ENCODE measurements at regions not wholly inside any gene's neighbourhood (a gene's known extent, or its start where the extent isn't known, plus 50 kb on each side); places are given as distances from the start of the nearest gene placed in this dataset.
"Not testable (repeated sequence)": the region's sequence is repeated elsewhere in the genome, so short reads cannot be mapped to it uniquely, and the experiment has no call there.

DNA sequence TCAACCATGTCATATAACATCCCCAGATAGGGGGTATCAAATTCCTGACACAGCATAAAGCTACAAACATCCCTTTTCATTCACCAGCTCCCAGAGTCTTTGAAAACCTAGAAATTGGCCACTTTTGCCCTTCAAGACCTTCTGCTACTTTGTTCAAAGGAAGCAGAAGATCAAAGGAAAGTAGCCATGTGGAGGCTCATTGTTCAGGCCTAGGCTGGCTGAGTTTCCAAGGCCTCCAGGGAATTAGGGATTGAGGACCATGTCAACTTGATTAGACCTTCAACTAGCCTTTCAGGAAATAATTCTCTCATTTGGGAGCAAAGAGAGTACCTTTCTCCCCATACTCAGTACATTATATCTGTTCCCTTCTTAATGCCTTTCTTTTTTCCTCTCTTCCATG, 66.8 kb upstream of the ATXN3L start:
- no peak for DNase-seq (ENCODE audit: low read depth, low spot score)

DNA sequence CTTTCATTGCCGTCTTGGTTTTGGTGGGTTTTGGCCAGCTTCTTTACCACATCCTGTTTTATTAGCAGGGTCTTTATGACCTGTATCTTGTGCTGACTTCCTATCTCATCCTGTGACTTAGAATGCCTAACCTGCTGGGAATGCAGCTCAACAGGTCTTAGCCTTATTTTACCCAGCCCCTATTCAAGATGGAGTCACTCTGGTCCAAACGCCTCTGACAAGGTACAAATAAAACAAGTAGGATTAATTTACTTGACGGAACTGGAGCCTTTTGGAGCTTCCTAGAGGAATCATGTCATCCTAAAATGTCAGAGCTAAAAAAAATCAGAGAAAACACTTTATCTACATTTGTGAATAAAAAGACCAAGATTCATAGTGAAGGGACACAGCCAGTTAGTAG, 66.2 kb upstream of the ATXN3L start:
- DNase-seq (ENCODE audit: low read depth, low spot score), result no peak

DNA sequence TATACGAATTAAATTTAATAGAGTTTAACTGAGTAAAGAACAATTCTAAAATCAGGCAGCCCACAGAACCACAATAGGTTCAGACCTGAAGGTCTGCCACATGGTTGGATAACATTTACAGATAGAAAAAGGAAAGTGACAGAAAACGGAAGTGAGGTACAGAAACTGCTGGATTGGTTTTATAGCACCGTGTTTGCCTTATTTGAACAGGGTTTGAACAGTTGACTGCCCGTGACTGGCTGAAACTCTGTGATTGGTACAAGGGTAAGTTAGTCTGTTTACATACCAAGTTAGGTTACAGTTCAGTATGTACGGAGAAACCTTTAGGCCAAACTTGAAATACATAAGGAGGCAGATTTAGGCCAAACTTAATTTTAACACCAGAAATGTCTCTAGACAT, 64.1 kb upstream of the ATXN3L start:
- DNase-seq (ENCODE audit: low read depth, low spot score), result no peak

DNA sequence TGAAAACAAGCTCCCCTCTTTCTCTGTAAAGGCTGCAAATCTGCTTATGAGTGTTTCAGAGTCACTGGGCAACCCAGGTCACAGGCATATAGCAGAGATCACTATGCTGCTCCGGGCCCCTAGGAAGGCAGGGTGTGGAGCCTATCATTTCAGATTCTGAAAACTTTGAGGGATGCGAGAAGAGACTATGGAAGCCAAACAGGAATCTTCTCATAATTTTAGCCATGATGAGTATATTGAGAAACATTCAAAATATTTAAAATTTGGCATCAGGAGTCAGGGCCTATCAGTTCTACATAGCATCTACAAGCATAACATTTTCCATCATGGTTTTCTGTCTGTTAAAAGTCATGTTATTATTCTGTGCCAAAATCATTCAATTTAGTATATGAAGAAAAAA, 61.7 kb upstream of the ATXN3L start:
- DNase-seq (ENCODE audit: low read depth, low spot score), result no peak

DNA sequence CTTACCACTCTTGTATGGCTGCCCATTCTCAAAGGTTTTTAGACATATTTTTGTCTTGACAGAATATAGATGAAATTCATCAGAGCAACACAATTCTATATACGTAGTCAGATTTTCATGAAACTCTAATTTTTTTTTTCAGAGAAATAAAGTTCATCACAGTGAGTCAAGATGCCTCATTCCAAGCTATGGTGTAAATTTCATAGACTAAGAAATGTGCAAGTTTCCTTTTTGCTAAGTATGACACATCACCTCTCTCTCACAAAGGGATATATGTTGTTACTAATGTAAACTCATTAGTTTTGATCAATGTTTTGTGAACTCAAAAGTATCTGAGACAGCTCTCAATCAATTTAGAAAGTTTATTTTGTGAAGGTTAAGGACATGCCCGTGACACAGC, 60.4 kb upstream of the ATXN3L start:
- no peak for DNase-seq (ENCODE audit: low read depth, low spot score)

DNA sequence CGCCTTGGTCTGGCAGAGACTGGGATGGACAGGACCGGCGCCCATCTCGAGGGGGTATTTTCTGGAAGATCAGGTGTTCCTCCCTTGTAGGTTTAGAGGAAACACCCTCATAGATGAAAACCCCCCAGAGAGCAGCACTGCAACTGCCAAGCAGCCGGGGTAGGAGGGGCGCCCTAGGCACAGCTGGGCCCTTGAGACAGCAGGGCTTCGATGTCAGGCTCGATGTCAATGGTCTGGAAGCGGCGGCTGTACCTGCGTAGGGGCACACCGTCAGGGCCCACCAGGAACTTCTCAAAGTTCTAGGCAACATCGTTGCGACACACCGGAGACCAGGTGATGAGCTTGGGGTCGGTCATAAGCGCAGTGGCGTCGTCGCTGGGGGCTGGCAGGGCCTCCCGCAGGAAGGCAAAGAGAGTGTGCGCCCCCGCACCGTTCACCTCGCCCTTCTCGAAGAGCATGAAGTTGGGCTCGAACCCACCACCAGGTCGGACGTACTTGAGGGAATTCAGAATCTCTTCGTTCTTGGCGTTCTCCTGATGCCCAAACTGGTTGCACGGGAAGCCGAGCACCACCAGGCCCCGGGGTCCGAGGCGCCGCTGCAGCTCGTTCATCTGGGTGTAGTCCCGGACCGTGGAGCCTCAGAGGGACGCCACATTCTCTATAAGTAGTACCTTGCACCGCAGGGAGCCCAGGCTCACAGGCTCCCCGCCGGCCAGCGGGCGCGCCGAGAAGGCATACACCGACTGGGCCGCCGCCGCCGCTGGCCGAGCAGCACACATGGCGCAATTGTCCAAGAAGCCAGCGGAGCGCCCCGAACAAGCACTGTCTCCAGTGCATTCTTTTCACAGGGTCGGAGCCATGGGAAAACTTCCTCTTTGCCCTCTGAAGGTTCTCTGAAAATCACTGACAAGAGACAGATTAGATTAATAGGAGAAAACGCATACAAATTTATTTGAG, 59.0 kb upstream of the ATXN3L start:
- DNase-seq (ENCODE audit: low read depth, low spot score), result not testable (repeated sequence)

DNA sequence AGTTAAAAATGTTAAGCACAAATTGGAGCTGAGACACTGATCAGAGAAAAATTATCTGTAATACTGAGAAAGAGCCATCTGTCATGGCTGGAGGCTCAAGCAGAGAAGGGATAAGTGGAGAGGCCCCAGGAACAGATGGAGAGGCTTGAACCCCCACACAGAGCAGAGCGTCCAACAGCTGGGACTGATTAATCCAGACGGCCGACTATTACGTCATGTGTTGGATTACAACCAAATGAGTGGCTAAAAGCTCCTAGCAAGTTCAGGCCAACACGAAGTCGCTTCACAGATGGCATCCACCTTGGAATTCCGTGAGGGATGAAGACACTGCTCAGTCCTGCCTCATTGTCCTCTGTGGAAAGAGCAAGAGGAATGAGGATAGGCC, 57.7 kb upstream of the ATXN3L start:
- no peak for DNase-seq (ENCODE audit: low read depth, low spot score)

DNA sequence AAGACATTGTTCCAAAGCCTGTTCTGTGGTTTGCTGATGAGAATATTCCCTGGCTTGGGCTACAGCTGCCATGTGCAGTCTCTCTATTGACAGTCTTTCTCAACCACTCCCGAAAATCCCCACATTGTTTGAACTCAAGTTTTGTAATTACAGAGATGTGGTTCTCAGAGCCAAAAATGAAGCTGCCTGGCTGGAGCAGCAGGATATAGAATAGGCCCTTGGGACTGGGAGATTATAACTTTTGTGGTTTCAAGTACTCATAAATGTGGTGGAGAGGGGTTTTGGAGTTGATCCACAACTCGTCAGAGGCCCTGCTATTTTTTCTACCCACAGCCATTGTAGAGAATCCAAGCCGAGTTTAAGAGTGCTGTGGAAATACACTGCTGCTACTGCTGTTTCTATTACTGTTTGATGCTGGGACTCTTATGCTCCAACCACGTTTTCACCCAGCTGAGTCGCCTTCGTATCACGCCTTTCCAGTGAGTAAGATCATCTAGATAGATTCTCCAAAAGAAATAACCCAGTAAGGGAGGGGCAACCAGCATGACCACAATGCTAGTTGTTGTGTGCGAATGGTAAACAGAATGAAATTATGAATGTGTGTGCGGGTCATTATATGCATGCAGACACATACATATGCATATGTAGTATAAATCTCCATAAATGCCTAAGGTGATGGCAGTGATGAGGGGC, 57.1 kb upstream of the ATXN3L start:
- DNase-seq (ENCODE audit: low read depth, low spot score), result peak; percentile 63

DNA sequence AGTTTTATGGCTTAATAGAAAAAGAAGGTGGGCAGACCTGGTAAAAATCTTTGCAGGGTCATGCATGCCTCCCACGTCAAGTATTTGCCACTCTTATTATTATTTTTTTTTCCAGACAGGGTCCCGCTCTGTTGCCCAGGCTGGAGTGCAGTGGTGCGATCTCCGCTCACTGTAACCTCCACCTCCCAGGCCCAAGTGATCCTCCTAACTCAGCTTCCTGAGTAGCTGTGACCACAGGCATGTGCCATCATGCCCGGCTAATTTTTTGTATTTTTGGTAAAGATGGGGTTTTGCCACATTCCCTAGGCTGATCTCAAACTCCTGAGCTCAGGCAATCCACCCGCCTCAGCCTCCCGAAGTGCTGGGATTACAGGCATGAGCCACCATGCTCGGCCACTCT, 55.7 kb upstream of the ATXN3L start:
- not testable (repeated sequence) for DNase-seq (ENCODE audit: low read depth, low spot score)

DNA sequence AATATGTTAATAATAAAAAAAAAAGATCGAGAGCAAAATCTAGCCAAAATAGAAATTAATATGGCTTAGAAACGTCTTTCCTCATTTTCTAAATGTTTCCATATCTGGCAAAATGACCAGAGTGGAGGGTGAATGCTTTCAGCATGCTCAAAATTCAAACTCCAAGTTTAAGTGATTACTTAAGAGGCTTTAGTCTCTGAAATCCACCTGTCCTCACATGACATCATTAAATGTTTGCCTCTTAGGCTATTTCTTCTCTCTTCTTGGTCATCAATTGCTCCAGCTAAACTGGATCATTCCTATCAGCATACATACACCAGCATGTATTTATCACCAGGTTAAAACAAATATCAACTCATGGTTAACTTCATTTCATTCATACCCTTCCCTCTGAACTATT, 54.5 kb upstream of the ATXN3L start:
- DNase-seq (ENCODE audit: low read depth, low spot score), result no peak

DNA sequence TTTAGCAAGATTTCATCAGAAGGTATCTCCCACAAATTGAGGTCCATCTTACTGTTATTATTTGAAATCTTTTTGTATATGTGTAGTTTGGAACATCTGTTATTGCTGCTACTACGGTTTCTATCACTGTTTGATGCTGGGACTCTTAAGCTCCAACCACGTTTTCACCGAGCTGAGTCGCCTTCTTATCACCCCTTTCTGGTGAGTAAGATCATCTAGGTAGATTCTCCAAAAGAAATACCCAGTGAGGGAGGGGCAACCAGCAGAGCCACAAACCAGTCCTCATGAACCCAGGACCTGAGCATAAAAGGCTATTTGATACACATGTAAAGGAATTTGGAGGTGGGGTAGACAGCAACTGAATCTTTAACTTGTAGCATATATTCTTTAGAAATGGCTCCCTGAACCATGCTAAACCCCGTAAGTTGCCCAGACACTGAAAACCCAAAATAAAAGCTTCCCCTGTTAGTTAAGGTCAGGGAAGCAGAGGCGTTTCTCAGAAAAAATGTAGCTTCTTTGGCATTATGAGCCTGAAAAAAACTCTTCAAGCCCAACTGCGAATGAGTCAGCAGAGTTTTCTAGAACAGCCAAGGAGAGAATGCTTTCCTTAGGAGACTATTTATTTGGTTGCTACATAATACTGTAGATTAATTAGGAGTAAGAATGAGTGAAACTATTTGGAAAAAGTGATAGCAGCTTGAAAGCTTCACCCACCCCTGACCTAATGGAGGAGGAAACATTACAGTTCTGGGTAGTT, 53.8 kb upstream of the ATXN3L start:
- DNase-seq (ENCODE audit: low read depth, low spot score), result no peak

DNA sequence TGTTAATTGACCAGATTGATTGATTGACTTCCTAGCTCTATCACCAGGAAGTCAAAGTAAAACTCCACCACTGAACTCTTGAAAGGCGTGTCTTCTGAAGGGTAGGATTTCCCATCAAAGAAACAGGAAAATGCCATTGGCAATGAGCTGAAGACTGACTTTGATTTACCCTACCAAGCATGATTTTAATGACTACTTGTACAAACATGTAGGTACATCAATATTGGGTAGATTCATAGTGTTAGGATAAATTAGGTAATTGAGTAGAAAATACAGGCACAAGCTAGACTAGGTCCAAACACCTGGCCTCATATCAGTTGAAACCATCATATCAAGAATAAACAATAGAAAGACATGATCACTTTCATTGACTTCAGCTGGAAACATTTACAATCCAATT, 53.2 kb upstream of the ATXN3L start:
- no peak for DNase-seq (ENCODE audit: low read depth, low spot score)

DNA sequence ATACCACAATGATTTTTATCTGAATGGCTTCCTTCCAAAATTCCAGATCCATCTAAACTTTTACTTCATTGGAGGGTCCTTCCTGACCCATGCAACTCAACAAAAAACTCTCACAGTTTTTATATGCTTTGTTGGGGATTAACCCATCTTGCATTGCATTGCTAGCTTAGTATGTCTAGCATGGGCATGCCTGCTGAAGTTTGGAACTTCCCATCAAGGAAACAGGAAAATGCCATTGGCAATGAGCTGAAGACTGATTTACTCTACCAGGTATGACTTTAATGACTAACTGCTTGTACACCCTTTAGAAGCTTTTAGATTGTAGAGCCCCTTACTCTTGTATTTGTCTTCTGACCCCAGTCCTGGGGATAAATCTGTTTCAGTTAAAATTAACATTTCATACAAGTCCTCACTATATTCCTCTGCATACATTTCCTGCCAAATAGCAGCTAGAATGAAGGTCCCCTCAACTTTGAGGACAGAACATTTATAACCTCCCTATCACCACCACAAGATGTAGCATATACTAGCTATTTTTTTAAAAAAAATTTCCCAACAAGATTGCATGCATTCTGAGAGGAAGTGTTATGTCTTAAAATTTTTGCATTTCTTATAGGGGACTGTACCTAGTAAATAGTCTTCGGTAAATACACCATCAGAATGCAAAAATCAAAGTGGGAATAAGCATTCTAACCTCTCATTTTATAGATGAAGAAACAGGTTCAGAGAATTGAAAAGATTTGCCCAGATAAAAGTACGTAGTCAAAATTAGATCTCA, 52.5 kb upstream of the ATXN3L start:
- DNase-seq (ENCODE audit: low read depth, low spot score), result no peak

DNA sequence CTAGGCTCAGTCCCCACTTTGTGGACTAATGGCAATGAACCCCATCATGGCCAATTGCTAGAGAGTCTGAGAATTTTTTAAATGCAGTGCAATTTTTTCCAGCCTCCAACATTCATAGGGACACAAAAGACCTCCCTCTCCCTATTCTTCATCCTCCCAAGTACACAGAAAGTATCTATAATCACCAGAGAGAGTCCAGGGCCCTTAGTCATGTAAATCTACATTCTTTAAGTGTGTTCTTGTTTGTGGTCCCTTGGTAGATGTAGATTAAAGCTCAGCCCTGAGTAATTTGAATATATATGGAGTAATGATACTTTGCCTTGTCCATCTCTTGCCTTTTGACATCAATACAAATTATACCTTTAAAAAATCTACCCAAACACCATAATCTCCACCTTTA, 51.3 kb upstream of the ATXN3L start:
- DNase-seq (ENCODE audit: low read depth, low spot score), result no peak

DNA sequence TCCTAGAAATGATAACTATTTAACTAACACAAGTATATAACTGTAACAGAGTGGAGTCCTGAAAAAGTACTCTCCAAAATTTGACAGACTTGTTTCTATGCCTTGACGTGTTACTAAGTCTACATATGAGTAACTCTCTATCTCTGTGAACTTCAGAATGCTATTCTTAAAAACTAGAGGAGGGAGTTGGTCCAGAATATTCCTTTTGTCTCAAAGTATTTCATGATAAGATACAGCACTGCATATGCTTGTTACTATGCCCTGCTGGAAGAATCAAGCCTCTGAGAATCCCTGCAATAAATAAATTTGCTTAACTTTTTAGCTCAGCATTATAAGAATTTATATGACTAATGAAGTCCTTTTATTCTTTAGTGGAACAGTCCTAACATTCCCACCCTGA, 50.9 kb upstream of the ATXN3L start:
- DNase-seq (ENCODE audit: low read depth, low spot score), result no peak
